Stimulated activated effector memory CD8-positive, alpha-beta T cell treated with anti-CD3 and anti-CD28 coated beads, Interleukin-12 subunit alpha, Interleukin-12 subunit beta, amount 100 ng/mL, for 72 hours (primary cell): ENCODE measurements at regions not wholly inside any gene's neighbourhood (a gene's known extent, or its start where the extent isn't known, plus 50 kb on each side); places are given as distances from the start of the nearest gene placed in this dataset.
"Not testable (repeated sequence)": the region's sequence is repeated elsewhere in the genome, so short reads cannot be mapped to it uniquely, and the experiment has no call there.

Source experiments
- ATAC-seq: fragments of 150-1000 bp; cut with Tn5 transposase; 2 replicates; pipeline ENCODE4 v1.10.0; 2021
- DNase-seq, 2 donors: peaks; one replicate each; pipeline ENCODE4 v3.0.0; 2021 to 2022; ENCODE audit warnings: low spot score in 2 of 2
- H3K27ac Mint-ChIP-seq: one replicate; pipeline ENCODE4 v1.8.0; 2022; ENCODE audit warnings: mild to moderate bottlenecking, mixed read lengths
- H3K36me3 Mint-ChIP-seq: one replicate; pipeline ENCODE4 v1.8.0; 2022; ENCODE audit warnings: mild to moderate bottlenecking, mixed read lengths
- H3K4me1 Mint-ChIP-seq: one replicate; pipeline ENCODE4 v1.8.0; 2022; ENCODE audit warnings: mixed read lengths
- H3K4me3 Mint-ChIP-seq: one replicate; pipeline ENCODE4 v1.8.0; 2022; ENCODE audit warnings: mild to moderate bottlenecking, mixed read lengths
- H3K9me3 Mint-ChIP-seq: one replicate; pipeline ENCODE4 v1.8.0; 2022; ENCODE audit warnings: mixed read lengths

GRCh38 chr5:56638061-56638621 lies 177.2 kb upstream of the MAP3K1 start:
- Mint-ChIP-seq H3K36me3 (no peaks in the 10 kb centered on the region), H3K27ac (no peak overlapping the region), H3K9me3 (no peaks in the 10 kb centered on the region), H3K4me3 (no peak overlapping the region), H3K4me1 (peaks cover 7% of the 10 kb centered on the region)
- no peak for DNase-seq
- ATAC-seq: no peak

GRCh38 chr5:56637321-56637920 lies 177.9 kb upstream of the MAP3K1 start:
- Mint-ChIP-seq H3K4me1 (peaks cover 7% of the 10 kb centered on the region), H3K27ac (no peak overlapping the region), H3K36me3 (no peaks in the 10 kb centered on the region), H3K4me3 (no peak overlapping the region), H3K9me3 (no peaks in the 10 kb centered on the region)
- ATAC-seq (no peak), DNase-seq (no peak)

- DNase-seq (no peak), ATAC-seq (no peak)
- no peak overlapping the region for H3K4me3 Mint-ChIP-seq
- H3K9me3 Mint-ChIP-seq: peaks cover 2% of the 10 kb centered on the region
- H3K36me3 Mint-ChIP-seq: no peaks in the 10 kb centered on the region
- H3K4me1 Mint-ChIP-seq: peaks cover 3% of the 10 kb centered on the region
- H3K27ac Mint-ChIP-seq: no peak overlapping the region
Measured at GRCh38 chr5:56633950-56634349, 181.4 kb upstream of the MAP3K1 start.

- H3K36me3 Mint-ChIP-seq: no peaks in the 10 kb centered on the region
- no peaks in the 10 kb centered on the region for H3K4me1 Mint-ChIP-seq
- peaks cover 3% of the 10 kb centered on the region for H3K9me3 Mint-ChIP-seq
- ATAC-seq (no peak), DNase-seq (no peak)
- no peak overlapping the region for H3K27ac Mint-ChIP-seq
- no peak overlapping the region for H3K4me3 Mint-ChIP-seq
Measured at GRCh38 chr5:56632939-56633338, 182.4 kb upstream of the MAP3K1 start.

GRCh38 chr5:56632199-56632598 lies 183.2 kb upstream of the MAP3K1 start:
- Mint-ChIP-seq H3K36me3 (no peaks in the 10 kb centered on the region), H3K27ac (no peak overlapping the region), H3K9me3 (peaks cover 5% of the 10 kb centered on the region), H3K4me1 (no peaks in the 10 kb centered on the region), H3K4me3 (no peak overlapping the region)
- DNase-seq: no peak
- ATAC-seq: no peak

GRCh38 chr5:56631719-56632118 lies 183.6 kb upstream of the MAP3K1 start:
- no peak overlapping the region for H3K4me3 Mint-ChIP-seq
- no peak for ATAC-seq
- no peak overlapping the region for H3K27ac Mint-ChIP-seq
- H3K9me3 Mint-ChIP-seq: peaks cover 5% of the 10 kb centered on the region
- no peak for DNase-seq
- H3K36me3 Mint-ChIP-seq: no peaks in the 10 kb centered on the region
- H3K4me1 Mint-ChIP-seq: no peaks in the 10 kb centered on the region

- not testable (repeated sequence) for H3K36me3 Mint-ChIP-seq, H3K27ac Mint-ChIP-seq, H3K4me1 Mint-ChIP-seq, ATAC-seq, DNase-seq, H3K9me3 Mint-ChIP-seq, H3K4me3 Mint-ChIP-seq
Measured at GRCh38 chr5:56628616-56629015, 186.7 kb upstream of the MAP3K1 start.

- no peak for DNase-seq
- peaks cover 5% of the 10 kb centered on the region for H3K9me3 Mint-ChIP-seq
- no peak overlapping the region for H3K4me3 Mint-ChIP-seq
- H3K4me1 Mint-ChIP-seq: no peaks in the 10 kb centered on the region
- H3K27ac Mint-ChIP-seq: no peak overlapping the region
- no peaks in the 10 kb centered on the region for H3K36me3 Mint-ChIP-seq
- ATAC-seq: no peak
Measured at GRCh38 chr5:56625541-56625940, 189.8 kb upstream of the MAP3K1 start.

- DNase-seq (no peak), ATAC-seq (no peak)
- H3K4me1 Mint-ChIP-seq: no peaks in the 10 kb centered on the region
- no peak overlapping the region for H3K27ac Mint-ChIP-seq
- H3K9me3 Mint-ChIP-seq: peaks cover 3% of the 10 kb centered on the region
- no peaks in the 10 kb centered on the region for H3K36me3 Mint-ChIP-seq
- H3K4me3 Mint-ChIP-seq: no peak overlapping the region
Measured at GRCh38 chr5:56624751-56625150, 190.6 kb upstream of the MAP3K1 start.

- H3K4me1 Mint-ChIP-seq: no peaks in the 10 kb centered on the region
- H3K4me3 Mint-ChIP-seq: no peak overlapping the region
- H3K36me3 Mint-ChIP-seq: no peaks in the 10 kb centered on the region
- ATAC-seq (no peak), DNase-seq (no peak)
- H3K9me3 Mint-ChIP-seq: peaks cover 3% of the 10 kb centered on the region
- H3K27ac Mint-ChIP-seq: no peak overlapping the region
Measured at GRCh38 chr5:56622141-56622540, 193.2 kb upstream of the MAP3K1 start.

GRCh38 chr5:56620903-56621677 lies 194.3 kb upstream of the MAP3K1 start:
- Mint-ChIP-seq H3K36me3 (no peaks in the 10 kb centered on the region), H3K4me3 (no peak overlapping the region), H3K27ac (no peak overlapping the region), H3K9me3 (peaks cover 3% of the 10 kb centered on the region), H3K4me1 (no peaks in the 10 kb centered on the region)
- DNase-seq (no peak), ATAC-seq (no peak)

GRCh38 chr5:56617998-56618397 lies 197.4 kb upstream of the MAP3K1 start:
- peaks cover 29% of the 10 kb centered on the region for H3K4me1 Mint-ChIP-seq
- H3K4me3 Mint-ChIP-seq: no peak overlapping the region
- H3K9me3 Mint-ChIP-seq: peaks cover 5% of the 10 kb centered on the region
- H3K36me3 Mint-ChIP-seq: no peaks in the 10 kb centered on the region
- H3K27ac Mint-ChIP-seq: no peak overlapping the region
- DNase-seq (no peak), ATAC-seq (no peak)

GRCh38 chr5:56616454-56617160 lies 198.7 kb upstream of the MAP3K1 start:
- DNase-seq: no peak
- Mint-ChIP-seq H3K4me3 (no peak overlapping the region), H3K36me3 (no peaks in the 10 kb centered on the region), H3K27ac (no peak overlapping the region), H3K9me3 (peaks cover 5% of the 10 kb centered on the region), H3K4me1 (peaks cover 38% of the 10 kb centered on the region)
- ATAC-seq: no peak

GRCh38 chr5:56615361-56616153 lies 199.8 kb upstream of the MAP3K1 start:
- Mint-ChIP-seq H3K9me3 (peaks cover 7% of the 10 kb centered on the region), H3K4me3 (no peak overlapping the region), H3K4me1 (peaks cover 49% of the 10 kb centered on the region), H3K27ac (no peak overlapping the region), H3K36me3 (no peaks in the 10 kb centered on the region)
- DNase-seq: no peak
- no peak for ATAC-seq

- ATAC-seq (peak; percentile 24), DNase-seq (no peak)
- H3K4me1 Mint-ChIP-seq: peaks cover 61% of the 10 kb centered on the region
- H3K36me3 Mint-ChIP-seq: no peaks in the 10 kb centered on the region
- peak overlapping the region; percentile 29 for H3K4me3 Mint-ChIP-seq
- H3K27ac Mint-ChIP-seq: peak overlapping the region; percentile 36
- H3K9me3 Mint-ChIP-seq: peaks cover 4% of the 10 kb centered on the region
Measured at GRCh38 chr5:56612759-56613158, 202.6 kb upstream of the MAP3K1 start.
